ENCODE measurements at regions not wholly inside any gene's neighbourhood (a gene's known extent, or its start where the extent isn't known, plus 50 kb on each side); places are given as distances from the start of the nearest gene placed in this dataset.
"Not testable (repeated sequence)": the region's sequence is repeated elsewhere in the genome, so short reads cannot be mapped to it uniquely, and the experiment has no call there.

- ATAC-seq (replicated peaks in 6 of 8): peak in 2 of 8 experiments; percentile 29 to 40
- H3K4me3 ChIP-seq; H3K27ac ChIP-seq; H3K4me1 ChIP-seq (replicated peaks in 1 of 2); in situ Hi-C loops (cut with MboI; ENCODE audit: low pct_unique_long_range_greater_than_20kb in 2 of 9, low sequenced_read_pairs in 9 of 9, unreplicated experiment in 9 of 9): not testable (repeated sequence)
- WGBS, 10 experiments: no CpG with 5 or more reads among the region's 2 CpGs
These were observed 53.6 kb downstream of the SRGAP2 start for GRCh38 chr1:206256935-206257334.

- H3K27ac ChIP-seq; in situ Hi-C loops (cut with MboI; ENCODE audit: low pct_unique_long_range_greater_than_20kb in 2 of 9, low sequenced_read_pairs in 9 of 9, unreplicated experiment in 9 of 9); ATAC-seq (replicated peaks in 6 of 8); H3K4me1 ChIP-seq (replicated peaks in 1 of 2); H3K4me3 ChIP-seq: not testable (repeated sequence)
- WGBS, 10 experiments: no CpG with 5 or more reads among the region's 5 CpGs
These were observed 58.1 kb downstream of the SRGAP2 start for GRCh38 chr1:206261473-206261872.

- ATAC-seq (replicated peaks in 6 of 8): peak in 5 of 8 experiments; percentile 32 to 58 (median 39)
- H3K4me3 ChIP-seq; in situ Hi-C loops (cut with MboI; ENCODE audit: low pct_unique_long_range_greater_than_20kb in 2 of 9, low sequenced_read_pairs in 9 of 9, unreplicated experiment in 9 of 9); H3K27ac ChIP-seq; H3K4me1 ChIP-seq (replicated peaks in 1 of 2): not testable (repeated sequence)
- WGBS, 10 experiments: no CpG with 5 or more reads among the region's 2 CpGs
These were observed 59.1 kb downstream of the SRGAP2 start for GRCh38 chr1:206262424-206262823.

DNA sequence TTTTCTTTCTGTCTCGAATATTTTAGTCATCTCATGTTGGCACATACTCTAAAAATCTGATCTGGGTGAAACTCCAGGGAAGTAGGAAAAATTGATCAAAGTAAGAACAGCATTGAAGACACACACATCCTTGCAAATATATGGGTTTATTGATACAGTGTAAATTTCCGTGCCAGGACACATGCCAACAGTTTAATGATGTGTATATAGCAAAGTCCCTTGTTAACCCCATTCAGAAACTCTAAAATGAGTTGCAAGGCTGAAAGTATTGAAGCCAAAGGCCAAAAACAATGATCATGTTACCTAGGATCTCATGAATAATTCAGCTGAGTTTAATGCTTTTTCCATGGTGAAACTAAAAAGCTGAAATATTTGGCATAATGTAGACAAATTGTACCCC lies 61.6 kb downstream of the SRGAP2 start:
- H3K4me3 ChIP-seq; H3K4me1 ChIP-seq (replicated peaks in 1 of 2); in situ Hi-C loops (cut with MboI; ENCODE audit: low pct_unique_long_range_greater_than_20kb in 2 of 9, low sequenced_read_pairs in 9 of 9, unreplicated experiment in 9 of 9); H3K27ac ChIP-seq: not testable (repeated sequence)
- WGBS, 10 experiments: no CpG with 5 or more reads among the region's 2 CpGs
- peak in 1 of 8 experiments; percentile 57 for ATAC-seq (replicated peaks in 6 of 8)

DNA sequence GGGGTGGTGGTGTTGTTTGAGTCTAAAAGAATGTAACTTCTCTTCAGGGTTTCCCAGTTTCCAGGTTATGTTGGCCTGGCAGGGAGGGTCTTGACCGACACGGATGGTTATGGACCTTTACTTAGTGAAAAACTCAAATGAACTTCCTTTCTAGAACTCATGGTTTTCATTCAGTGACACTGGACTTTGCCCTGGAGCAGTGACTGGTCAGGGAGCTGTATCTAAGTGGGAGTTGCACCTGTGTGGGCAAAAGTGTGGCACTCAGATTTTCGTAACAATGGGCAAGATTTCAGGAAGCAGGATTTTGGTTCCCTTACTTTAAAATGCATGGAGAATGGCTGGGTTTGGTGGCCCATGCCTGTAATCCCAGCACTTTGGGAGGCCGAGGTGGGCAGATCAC lies 67.8 kb downstream of the SRGAP2 start:
- H3K27ac ChIP-seq; H3K4me1 ChIP-seq (replicated peaks in 1 of 2); in situ Hi-C loops (cut with MboI; ENCODE audit: low pct_unique_long_range_greater_than_20kb in 2 of 9, low sequenced_read_pairs in 9 of 9, unreplicated experiment in 9 of 9); H3K4me3 ChIP-seq; ATAC-seq (replicated peaks in 6 of 8): not testable (repeated sequence)
- no CpG with 5 or more reads among the region's 4 CpGs for WGBS, 10 experiments

DNA sequence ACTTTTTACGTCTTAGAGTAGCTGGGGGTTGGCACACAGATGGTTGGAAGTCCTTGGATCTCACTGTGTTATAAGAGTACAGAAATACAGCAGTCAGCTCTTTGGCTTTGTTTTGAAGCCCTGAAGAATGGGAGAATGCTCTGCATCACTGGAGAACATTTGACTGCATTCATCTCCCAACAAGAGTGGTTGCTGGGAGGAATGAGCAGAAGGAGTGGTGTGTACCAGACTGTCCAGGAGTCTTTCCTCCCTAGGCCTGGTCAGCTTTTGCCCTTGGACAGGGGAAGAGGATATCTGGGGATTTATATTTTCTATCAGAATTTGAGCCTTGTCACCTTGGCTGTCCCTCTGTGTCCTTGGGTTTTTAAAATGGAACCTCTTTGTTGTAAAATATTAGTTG lies 69.8 kb downstream of the SRGAP2 start:
- ATAC-seq (replicated peaks in 6 of 8): peak in 1 of 8 experiments; percentile 52
- H3K4me1 ChIP-seq (replicated peaks in 1 of 2); H3K4me3 ChIP-seq; H3K27ac ChIP-seq; in situ Hi-C loops (cut with MboI; ENCODE audit: low pct_unique_long_range_greater_than_20kb in 2 of 9, low sequenced_read_pairs in 9 of 9, unreplicated experiment in 9 of 9): not testable (repeated sequence)
- WGBS, 10 experiments: no CpG with 5 or more reads among the region's 1 CpG

GRCh38 chr1:206276143-206276542 lies 72.8 kb downstream of the SRGAP2 start:
- peak in 1 of 8 experiments; percentile 11 for ATAC-seq (replicated peaks in 6 of 8)
- H3K4me3 ChIP-seq; H3K27ac ChIP-seq; H3K4me1 ChIP-seq (replicated peaks in 1 of 2); in situ Hi-C loops (cut with MboI; ENCODE audit: low pct_unique_long_range_greater_than_20kb in 2 of 9, low sequenced_read_pairs in 9 of 9, unreplicated experiment in 9 of 9): not testable (repeated sequence)
- no CpG with 5 or more reads among the region's 2 CpGs for WGBS, 10 experiments

- H3K4me1 ChIP-seq (replicated peaks in 1 of 2); H3K4me3 ChIP-seq; in situ Hi-C loops (cut with MboI; ENCODE audit: low pct_unique_long_range_greater_than_20kb in 2 of 9, low sequenced_read_pairs in 9 of 9, unreplicated experiment in 9 of 9); H3K27ac ChIP-seq: not testable (repeated sequence)
- no CpG with 5 or more reads among the region's 4 CpGs for WGBS, 10 experiments
- peak in 1 of 8 experiments; percentile 24 for ATAC-seq (replicated peaks in 6 of 8)
These were observed 75.3 kb downstream of the SRGAP2 start for GRCh38 chr1:206278683-206279082.

DNA sequence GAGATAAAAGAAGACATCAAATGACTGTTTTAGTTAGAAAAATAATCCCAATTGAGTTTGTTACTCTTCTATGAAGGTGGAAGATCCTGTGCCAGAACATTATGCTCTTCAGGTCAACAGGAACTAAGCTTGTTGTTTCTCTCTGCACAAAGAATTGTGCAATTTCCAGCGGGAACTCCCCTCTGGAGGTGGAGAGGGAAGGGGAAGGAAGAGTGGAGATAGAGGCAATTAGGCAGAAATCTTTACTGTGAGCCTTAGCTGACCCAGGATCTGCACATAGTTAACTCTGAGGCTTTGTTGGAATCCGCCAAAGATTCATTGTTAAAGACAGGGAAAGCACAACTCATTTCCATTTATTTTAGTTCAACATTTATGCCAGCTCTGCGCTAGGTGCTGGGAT lies 77.3 kb downstream of the SRGAP2 start:
- WGBS, 10 experiments: no CpG with 5 or more reads among the region's 3 CpGs
- H3K4me1 ChIP-seq (replicated peaks in 1 of 2); H3K27ac ChIP-seq; H3K4me3 ChIP-seq; in situ Hi-C loops (cut with MboI; ENCODE audit: low pct_unique_long_range_greater_than_20kb in 2 of 9, low sequenced_read_pairs in 9 of 9, unreplicated experiment in 9 of 9): not testable (repeated sequence)
- ATAC-seq (replicated peaks in 6 of 8): peak; percentile 15 to 56 (median 44)

- H3K4me3 ChIP-seq; H3K27ac ChIP-seq; in situ Hi-C loops (cut with MboI; ENCODE audit: low pct_unique_long_range_greater_than_20kb in 2 of 9, low sequenced_read_pairs in 9 of 9, unreplicated experiment in 9 of 9); H3K4me1 ChIP-seq (replicated peaks in 1 of 2): not testable (repeated sequence)
- ATAC-seq (replicated peaks in 6 of 8): peak in 4 of 8 experiments; percentile 53 to 92 (median 80)
- WGBS, 10 experiments: no CpG with 5 or more reads among the region's 2 CpGs
These were observed 78.7 kb downstream of the SRGAP2 start for GRCh38 chr1:206281912-206282654.

DNA sequence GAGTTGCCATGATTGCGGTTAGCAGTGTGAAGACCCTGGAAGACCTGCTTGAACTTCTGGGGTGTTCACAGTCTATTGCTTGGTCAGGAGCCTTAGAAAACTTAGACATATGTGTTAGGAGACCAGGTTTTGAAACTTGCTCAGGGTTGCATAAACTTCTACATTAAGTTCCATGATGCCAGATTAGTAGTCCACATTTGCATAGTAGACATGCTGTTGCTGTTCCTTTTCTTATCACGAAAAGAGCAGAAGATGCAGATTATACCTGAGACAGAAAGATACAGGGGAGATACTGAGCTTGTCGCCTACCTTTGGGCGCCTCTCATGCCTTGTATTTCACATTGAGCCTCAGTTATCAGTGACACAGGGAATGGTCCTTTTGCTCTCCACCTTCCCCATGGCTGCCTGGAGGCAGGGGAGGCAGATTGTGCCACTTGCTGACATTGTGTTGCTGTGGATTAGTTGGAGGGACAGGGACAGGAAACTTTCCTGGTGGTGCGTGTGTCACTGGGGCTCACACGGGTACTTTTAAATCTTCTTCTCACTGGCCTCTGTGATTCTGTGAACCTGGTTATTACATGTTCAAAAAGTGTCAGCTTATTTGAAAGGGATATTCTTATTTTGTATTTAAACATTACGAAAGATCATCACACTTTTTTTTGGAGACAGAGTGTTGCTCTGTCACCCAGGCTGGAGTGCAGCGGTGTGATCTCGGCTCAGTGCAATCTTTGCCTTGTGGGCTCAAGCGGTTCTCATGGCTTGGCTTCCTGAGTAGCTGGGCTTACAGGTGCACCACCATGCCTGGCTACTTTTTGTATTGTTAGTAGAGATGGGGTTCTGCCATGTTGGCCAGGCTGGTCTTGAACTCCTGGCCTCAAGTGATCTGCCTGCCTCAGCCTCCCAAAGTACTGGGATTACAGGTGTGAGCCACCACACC lies 82.0 kb downstream of the SRGAP2 start:
- H3K4me1 ChIP-seq (replicated peaks in 1 of 2); ATAC-seq (replicated peaks in 6 of 8); in situ Hi-C loops (cut with MboI; ENCODE audit: low pct_unique_long_range_greater_than_20kb in 2 of 9, low sequenced_read_pairs in 9 of 9, unreplicated experiment in 9 of 9); H3K4me3 ChIP-seq; H3K27ac ChIP-seq: not testable (repeated sequence)
- WGBS, 10 experiments: no CpG with 5 or more reads among the region's 10 CpGs

DNA sequence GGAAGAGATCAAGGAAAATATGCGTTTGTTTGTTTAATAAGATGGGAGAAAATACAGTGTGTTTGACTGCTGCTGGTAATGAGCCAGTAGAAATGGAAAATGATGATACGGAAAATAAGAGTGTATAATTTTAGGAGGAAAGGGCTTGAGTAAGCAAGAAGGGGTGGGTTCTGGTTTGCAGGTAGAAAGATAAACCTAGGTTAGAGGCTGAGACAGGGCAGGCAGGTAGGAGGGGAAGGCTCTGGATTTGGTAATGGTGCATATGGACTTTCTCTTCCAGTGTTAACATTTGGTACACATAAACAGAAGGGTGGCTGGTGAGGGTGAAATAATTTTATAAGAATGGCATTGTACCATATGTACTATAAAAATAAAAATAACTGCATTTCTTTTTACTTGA lies 84.4 kb downstream of the SRGAP2 start:
- no CpG with 5 or more reads among the region's 2 CpGs for WGBS, 10 experiments
- H3K4me3 ChIP-seq; ATAC-seq (replicated peaks in 6 of 8); in situ Hi-C loops (cut with MboI; ENCODE audit: low pct_unique_long_range_greater_than_20kb in 2 of 9, low sequenced_read_pairs in 9 of 9, unreplicated experiment in 9 of 9); H3K4me1 ChIP-seq (replicated peaks in 1 of 2); H3K27ac ChIP-seq: not testable (repeated sequence)

- in situ Hi-C loops (cut with MboI; ENCODE audit: low pct_unique_long_range_greater_than_20kb in 2 of 9, low sequenced_read_pairs in 9 of 9, unreplicated experiment in 9 of 9); H3K27ac ChIP-seq; H3K4me1 ChIP-seq (replicated peaks in 1 of 2); H3K4me3 ChIP-seq: not testable (repeated sequence)
- WGBS, 10 experiments: no CpG with 5 or more reads among the region's 3 CpGs
- ATAC-seq (replicated peaks in 6 of 8): peak in 2 of 8 experiments; percentile 40 to 51
These were observed 85.1 kb downstream of the SRGAP2 start for GRCh38 chr1:206288453-206288852.

Data from motor neuron (in vitro differentiated cells).